C4-2B (cell line): ENCODE measurements at regions not wholly inside any gene's neighbourhood (a gene's known extent, or its start where the extent isn't known, plus 50 kb on each side); places are given as distances from the start of the nearest gene placed in this dataset.

ENCODE experiments used
- ZFX ChIP-seq: fragments of 450-650 bp; IDR thresholded peaks from 2 replicates; pipeline ENCODE4 v1.6.1; 2017
- TF ChIP-seq, protein P1 (sequence below): fragments of 450-650 bp; conservative IDR thresholded peaks from 2 replicates; pipeline ENCODE4 v1.5.1; 2017; ENCODE audit warnings: mild to moderate bottlenecking

DNA sequence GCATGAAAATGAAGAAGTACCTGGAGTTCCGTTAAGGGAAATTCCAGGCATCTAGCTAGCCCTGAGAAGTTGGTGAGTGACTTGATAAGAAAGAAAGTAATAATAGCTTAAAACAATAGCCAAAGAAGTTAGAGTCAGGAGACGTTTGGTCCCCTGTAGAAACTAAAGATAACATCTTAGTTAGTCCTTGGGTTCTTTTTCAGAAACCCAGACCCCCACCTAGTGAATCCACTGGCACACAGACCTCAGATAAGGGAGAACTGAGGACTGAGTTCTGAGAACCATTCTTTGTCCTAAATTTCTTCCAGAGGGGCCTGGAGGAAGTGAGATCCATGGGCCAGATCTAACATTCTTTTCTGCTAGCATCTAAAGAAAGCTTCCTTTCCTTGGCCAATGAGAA is 335.4 kb downstream of the SLC4A3 start:
- TF ChIP-seq, protein P1, sequence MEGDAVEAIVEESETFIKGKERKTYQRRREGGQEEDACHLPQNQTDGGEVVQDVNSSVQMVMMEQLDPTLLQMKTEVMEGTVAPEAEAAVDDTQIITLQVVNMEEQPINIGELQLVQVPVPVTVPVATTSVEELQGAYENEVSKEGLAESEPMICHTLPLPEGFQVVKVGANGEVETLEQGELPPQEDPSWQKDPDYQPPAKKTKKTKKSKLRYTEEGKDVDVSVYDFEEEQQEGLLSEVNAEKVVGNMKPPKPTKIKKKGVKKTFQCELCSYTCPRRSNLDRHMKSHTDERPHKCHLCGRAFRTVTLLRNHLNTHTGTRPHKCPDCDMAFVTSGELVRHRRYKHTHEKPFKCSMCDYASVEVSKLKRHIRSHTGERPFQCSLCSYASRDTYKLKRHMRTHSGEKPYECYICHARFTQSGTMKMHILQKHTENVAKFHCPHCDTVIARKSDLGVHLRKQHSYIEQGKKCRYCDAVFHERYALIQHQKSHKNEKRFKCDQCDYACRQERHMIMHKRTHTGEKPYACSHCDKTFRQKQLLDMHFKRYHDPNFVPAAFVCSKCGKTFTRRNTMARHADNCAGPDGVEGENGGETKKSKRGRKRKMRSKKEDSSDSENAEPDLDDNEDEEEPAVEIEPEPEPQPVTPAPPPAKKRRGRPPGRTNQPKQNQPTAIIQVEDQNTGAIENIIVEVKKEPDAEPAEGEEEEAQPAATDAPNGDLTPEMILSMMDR = no peak
- no peak for TF ChIP-seq ZFX
